Cardiac muscle cell (in vitro differentiated cells and primary cell): ENCODE measurements at regions not wholly inside any gene's neighbourhood (a gene's known extent, or its start where the extent isn't known, plus 50 kb on each side); places are given as distances from the start of the nearest gene placed in this dataset.

Experiments used
- DNase-seq, 2 donors: peaks; one replicate each; pipeline versions ENCODE4 v3.0.0 to v3.0.0-alpha.2; 2010 to 2017; ENCODE audit warnings: low read depth in 1 of 2, low spot score in 1 of 2
- H3K27ac ChIP-seq: fragments of 200-600 bp; sonication (generic); 2 replicates; pipeline ENCODE4 v1.5.1; 2016
- H3K27me3 ChIP-seq: fragments of 200-600 bp; sonication (generic); 2 replicates; pipeline ENCODE4 v1.6.0; 2016; ENCODE audit warnings: control low read depth
- H3K36me3 ChIP-seq: fragments of 200-600 bp; sonication (generic); 2 replicates; pipeline ENCODE4 v1.5.1; 2016; ENCODE audit warnings: control low read depth
- H3K4me1 ChIP-seq: fragments of 200-600 bp; sonication (generic); 2 replicates; pipeline ENCODE4 v1.8.1; 2017; ENCODE audit warnings: low read depth, mild to moderate bottlenecking, mixed run types
- H3K4me3 ChIP-seq: fragments of 200-600 bp; sonication (generic); 2 replicates; pipeline ENCODE4 v1.5.1; 2016; ENCODE audit warnings: mild to moderate bottlenecking
- H3K9me3 ChIP-seq: fragments of 200-600 bp; sonication (generic); 2 replicates; pipeline ENCODE4 v1.5.1; 2017; ENCODE audit warnings: low read depth, mild to moderate bottlenecking, control low read depth
- CTCF ChIP-seq: IDR thresholded peaks from 2 replicates; pipeline ENCODE4 v1.5.1; 2012; ENCODE audit warnings: low read depth, mild to moderate bottlenecking, low read length

DNA sequence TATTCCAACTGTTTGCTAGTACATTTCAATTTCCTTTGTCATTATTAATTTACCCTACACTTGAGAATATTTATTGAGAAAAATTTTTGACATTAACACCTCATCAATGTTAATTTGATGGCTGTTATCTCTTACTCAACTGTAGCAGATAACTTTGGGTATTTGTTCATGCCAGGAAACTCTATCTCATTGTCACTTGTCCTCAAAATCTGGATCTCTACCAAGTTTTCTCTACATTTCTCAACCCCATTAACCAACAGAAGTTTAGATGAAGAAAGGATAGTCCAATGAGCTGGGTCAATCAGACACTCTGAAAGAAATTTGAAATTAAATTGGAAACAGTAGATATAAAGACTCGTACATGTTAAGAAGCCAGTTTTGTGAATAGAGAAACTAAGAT is 395.3 kb downstream of the TUSC1 start:
- Histone ChIP-seq H3K4me3 (no peak overlapping the region), H3K4me1 (no peaks in the 10 kb centered on the region), H3K9me3 (no peaks in the 10 kb centered on the region), H3K27ac (no peak overlapping the region), H3K27me3 (no peaks in the 10 kb centered on the region), H3K36me3 (no peaks in the 10 kb centered on the region)
- no peak for DNase-seq
- no peak for TF ChIP-seq CTCF

DNA sequence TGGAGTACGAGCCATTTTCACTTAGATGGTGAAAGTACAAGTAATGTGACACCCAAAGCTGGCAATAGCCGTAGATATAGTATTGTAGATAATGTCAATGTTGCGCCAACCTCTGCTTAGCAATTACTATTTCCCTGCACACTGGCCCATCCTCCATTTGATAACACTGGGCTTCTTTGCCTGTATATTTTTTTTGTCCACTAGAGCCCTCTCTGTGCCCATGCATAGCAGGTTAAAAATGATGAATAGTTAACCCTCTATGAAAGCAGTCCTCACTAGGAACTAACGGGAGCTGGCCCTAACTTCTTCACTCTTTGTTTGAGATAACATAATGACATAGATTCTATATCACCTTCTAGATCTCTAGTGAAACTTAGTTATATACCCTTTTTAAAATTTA is 416.8 kb downstream of the TUSC1 start:
- no peak for TF ChIP-seq CTCF
- H3K9me3 ChIP-seq: no peaks in the 10 kb centered on the region
- H3K36me3 ChIP-seq: no peaks in the 10 kb centered on the region
- no peak overlapping the region for H3K27ac ChIP-seq
- no peak overlapping the region for H3K4me3 ChIP-seq
- no peaks in the 10 kb centered on the region for H3K4me1 ChIP-seq
- no peak for DNase-seq
- H3K27me3 ChIP-seq: no peaks in the 10 kb centered on the region

DNA sequence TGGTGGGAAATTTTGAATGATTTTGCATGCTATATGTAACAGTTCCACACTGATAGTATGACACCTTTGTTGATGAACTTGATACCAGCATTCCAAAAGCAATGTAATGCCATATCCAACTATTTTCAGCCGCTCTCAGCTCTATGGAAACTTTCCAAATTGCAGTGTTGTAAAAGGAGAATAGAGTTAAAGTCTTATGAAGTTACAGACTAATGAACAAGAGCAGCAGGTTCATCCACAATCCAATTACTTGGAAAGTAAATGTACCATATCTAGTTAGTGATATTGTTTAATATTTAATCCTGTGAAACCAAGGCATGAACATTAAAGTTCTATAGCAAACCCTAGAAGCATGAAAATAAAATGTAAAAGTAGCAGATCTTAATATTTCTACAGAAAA is 418.2 kb downstream of the TUSC1 start:
- H3K27me3 ChIP-seq: no peaks in the 10 kb centered on the region
- no peaks in the 10 kb centered on the region for H3K4me1 ChIP-seq
- no peaks in the 10 kb centered on the region for H3K9me3 ChIP-seq
- no peaks in the 10 kb centered on the region for H3K36me3 ChIP-seq
- no peak for TF ChIP-seq CTCF
- no peak overlapping the region for H3K4me3 ChIP-seq
- H3K27ac ChIP-seq: no peak overlapping the region
- DNase-seq: no peak

DNA sequence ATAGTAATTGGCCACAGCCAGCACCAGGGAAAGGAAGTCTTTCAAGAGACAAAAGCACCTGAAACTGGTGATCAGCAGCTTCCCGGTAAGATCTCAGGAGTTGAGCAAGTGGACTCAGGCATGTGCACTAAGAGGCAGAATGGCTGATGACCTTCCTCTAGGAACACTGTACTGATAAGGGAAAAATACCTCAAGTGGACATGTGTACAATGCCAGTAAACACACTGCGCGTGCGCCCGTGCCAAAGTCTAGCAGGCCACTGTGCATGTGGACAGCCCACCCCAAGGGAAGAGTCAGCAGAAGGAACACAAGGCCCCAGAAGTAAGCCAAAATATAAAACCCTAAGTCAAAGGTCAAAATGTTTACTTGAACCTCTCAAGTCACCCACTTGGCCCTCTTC is 423.0 kb downstream of the TUSC1 start:
- Histone ChIP-seq H3K27ac (no peak overlapping the region), H3K4me3 (no peak overlapping the region), H3K4me1 (no peaks in the 10 kb centered on the region), H3K9me3 (no peaks in the 10 kb centered on the region), H3K36me3 (no peaks in the 10 kb centered on the region), H3K27me3 (no peaks in the 10 kb centered on the region)
- DNase-seq: no peak
- TF ChIP-seq CTCF: no peak

- H3K4me1 ChIP-seq: no peaks in the 10 kb centered on the region
- no peak for DNase-seq
- H3K27ac ChIP-seq: no peak overlapping the region
- no peaks in the 10 kb centered on the region for H3K9me3 ChIP-seq
- no peaks in the 10 kb centered on the region for H3K27me3 ChIP-seq
- H3K4me3 ChIP-seq: no peak overlapping the region
- H3K36me3 ChIP-seq: no peaks in the 10 kb centered on the region
- TF ChIP-seq CTCF: no peak
Measured at GRCh38 chr9:25254051-25254450, 424.2 kb downstream of the TUSC1 start.

DNA sequence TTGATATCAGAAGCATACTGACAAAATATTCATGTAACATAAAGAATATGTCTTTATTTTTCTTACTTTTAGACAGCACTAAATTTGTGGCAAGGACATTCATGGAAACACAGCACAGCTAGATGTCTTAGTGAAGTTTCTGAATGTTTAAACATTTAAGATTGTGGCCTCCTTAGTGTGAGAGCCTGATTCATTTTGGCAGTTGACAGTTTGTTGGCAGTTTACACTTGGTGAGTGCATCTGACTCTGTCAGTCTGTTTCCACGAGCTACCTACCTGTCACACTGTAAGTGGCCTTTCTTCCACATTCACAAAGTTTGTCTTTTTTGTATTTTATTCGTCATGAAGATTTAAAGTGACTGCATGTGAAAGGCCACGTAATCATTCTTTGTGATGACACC is 436.8 kb downstream of the TUSC1 start:
- no peak for TF ChIP-seq CTCF
- H3K27ac ChIP-seq: no peak overlapping the region
- no peaks in the 10 kb centered on the region for H3K36me3 ChIP-seq
- H3K9me3 ChIP-seq: no peaks in the 10 kb centered on the region
- H3K27me3 ChIP-seq: no peaks in the 10 kb centered on the region
- DNase-seq: no peak
- H3K4me3 ChIP-seq: no peak overlapping the region
- H3K4me1 ChIP-seq: no peaks in the 10 kb centered on the region
